ENCODE measurements at regions not wholly inside any gene's neighbourhood (a gene's known extent, or its start where the extent isn't known, plus 50 kb on each side); places are given as distances from the start of the nearest gene placed in this dataset.
"Not testable (repeated sequence)": the region's sequence is repeated elsewhere in the genome, so short reads cannot be mapped to it uniquely, and the experiment has no call there.

GRCh38 chr7:53596230-53596629 is 560.8 kb downstream of the POM121L12 start:
- no peak for DNase-seq

- no peak for DNase-seq
Measured at GRCh38 chr7:53600296-53600695, 564.9 kb downstream of the POM121L12 start.

GRCh38 chr7:53602817-53603418 is 567.5 kb downstream of the POM121L12 start:
- DNase-seq = no peak

GRCh38 chr7:53603461-53603860 is 568.0 kb downstream of the POM121L12 start:
- no peak for DNase-seq

- no peak for DNase-seq
Measured at GRCh38 chr7:53604201-53604600, 568.8 kb downstream of the POM121L12 start.

- no peak for DNase-seq
Measured at GRCh38 chr7:53607961-53608360, 572.5 kb downstream of the POM121L12 start.

GRCh38 chr7:53609185-53609584 is 573.8 kb downstream of the POM121L12 start:
- DNase-seq = no peak

- no peak for DNase-seq
Measured at GRCh38 chr7:53611043-53611442, 575.6 kb downstream of the POM121L12 start.

- no peak for DNase-seq
Measured at GRCh38 chr7:53624356-53624755, 588.9 kb downstream of the POM121L12 start.

GRCh38 chr7:53628775-53629174 is 593.3 kb downstream of the POM121L12 start:
- no peak for DNase-seq

- DNase-seq = not testable (repeated sequence)
Measured at GRCh38 chr7:53635251-53635650, 599.8 kb downstream of the POM121L12 start.

- no peak for DNase-seq
Measured at GRCh38 chr7:53638517-53638916, 603.1 kb downstream of the POM121L12 start.

GRCh38 chr7:53641091-53641490 is 605.7 kb downstream of the POM121L12 start:
- DNase-seq = no peak

GRCh38 chr7:53642361-53642760 is 606.9 kb downstream of the POM121L12 start:
- DNase-seq = no peak

- DNase-seq = no peak
Measured at GRCh38 chr7:53642866-53643265, 607.4 kb downstream of the POM121L12 start.

- no peak for DNase-seq
Measured at GRCh38 chr7:53656881-53657280, 621.4 kb downstream of the POM121L12 start.

- no peak for DNase-seq
Measured at GRCh38 chr7:53657586-53657985, 622.2 kb downstream of the POM121L12 start.

GRCh38 chr7:53658951-53659350 is 623.5 kb downstream of the POM121L12 start:
- no peak for DNase-seq

GRCh38 chr7:53661645-53662217 is 626.3 kb downstream of the POM121L12 start:
- DNase-seq = no peak

GRCh38 chr7:53672681-53673080 is 637.2 kb downstream of the POM121L12 start:
- no peak for DNase-seq

- no peak for DNase-seq
Measured at GRCh38 chr7:53675835-53676234, 640.4 kb downstream of the POM121L12 start.

GRCh38 chr7:53684693-53685092 is 649.3 kb downstream of the POM121L12 start:
- no peak for DNase-seq

- no peak for DNase-seq
Measured at GRCh38 chr7:53690411-53690810, 655.0 kb downstream of the POM121L12 start.

- DNase-seq = no peak
Measured at GRCh38 chr7:53697913-53698312, 662.5 kb downstream of the POM121L12 start.
